ENCODE measurements at regions not wholly inside any gene's neighbourhood (a gene's known extent, or its start where the extent isn't known, plus 50 kb on each side); places are given as distances from the start of the nearest gene placed in this dataset.

- no peak for TF ChIP-seq E2F1 (CRISPR knock-in tag; IDR thresholded peaks at IDR 0.05)
- TF ChIP-seq TEAD4 (CRISPR knock-in tag; IDR thresholded peaks at IDR 0.05), result no peak
- no peak for TF ChIP-seq CTCF (IDR thresholded peaks at IDR 0.05)
- TF ChIP-seq RORB (CRISPR knock-in tag; IDR thresholded peaks at IDR 0.05), result no peak
- no peak for TF ChIP-seq CREM (CRISPR knock-in tag; IDR thresholded peaks at IDR 0.05)
- no peak for TF ChIP-seq USF2 (CRISPR knock-in tag; IDR thresholded peaks at IDR 0.05)
- no peak for TF ChIP-seq SP1 (CRISPR knock-in tag; conservative IDR thresholded peaks at IDR 0.05)
- TF ChIP-seq JUN (CRISPR knock-in tag; IDR thresholded peaks at IDR 0.05), result no peak
- no peak for TF ChIP-seq NR1H2 (CRISPR knock-in tag; IDR thresholded peaks at IDR 0.05)
- no peak for TF ChIP-seq PRDM15 (CRISPR knock-in tag; IDR thresholded peaks at IDR 0.05)
- no peak for TF ChIP-seq TCF7 (CRISPR knock-in tag; IDR thresholded peaks at IDR 0.05; ENCODE audit: low read depth)
- no peak for TF ChIP-seq ETV6 (CRISPR knock-in tag; IDR thresholded peaks at IDR 0.05)
- TF ChIP-seq KAT7 (CRISPR knock-in tag; IDR thresholded peaks at IDR 0.05; ENCODE audit: borderline replicate concordance), result no peak
These were observed 277.1 kb downstream of the KLF12 start for GRCh38 chr13:73857106-73857505.

Measured in WTC11 (cell line).